ENCODE measurements at regions not wholly inside any gene's neighbourhood (a gene's known extent, or its start where the extent isn't known, plus 50 kb on each side); places are given as distances from the start of the nearest gene placed in this dataset.
A peak's percentile ranks its signal among the peaks of the same experiment; 100 is the strongest.

- no peaks in the 10 kb centered on the region for H3K9me3 ChIP-seq (ENCODE audit: control insufficient read depth in 2 of 3, low read length in 3 of 3)
- no peaks in the 10 kb centered on the region for H3K36me3 ChIP-seq (ENCODE audit: control insufficient read depth in 2 of 3, insufficient read depth in 3 of 3, low read length in 3 of 3)
- CTCF ChIA-PET, result no interaction called here
- Mint-ChIP-seq H3K4me1 (peaks cover 0 to 2% (median 0%) of the 10 kb centered on the region in 7 donors), H3K9me3 (peaks cover 0 to 9% (median 0%) of the 10 kb centered on the region in 11 donors), H3K36me3 (no peaks in the 10 kb centered on the region), H3K27me3 (peaks cover 0 to 11% (median 0%) of the 10 kb centered on the region in 5 donors), H3K4me3 (no peak overlapping the region), H3K27ac (no peak overlapping the region)
- H3K4me3 ChIP-seq (ENCODE audit: low read length), result no peak overlapping the region
- DNase-seq (no peak), ATAC-seq (no peak)
- intact Hi-C loops (cut with micrococcal nuclease), result no loop called here
- POLR2A ChIA-PET, result no interaction called here
- no peak overlapping the region for H3K27ac ChIP-seq (ENCODE audit: low read depth, low read length)
- no peaks in the 10 kb centered on the region for H3K27me3 ChIP-seq (ENCODE audit: control insufficient read depth in 2 of 2, insufficient read depth in 2 of 2, low read length in 2 of 2)
- no peaks in the 10 kb centered on the region for H3K4me1 ChIP-seq (ENCODE audit: control insufficient read depth in 2 of 2, insufficient read depth in 2 of 2, low read length in 2 of 2)
Measured at GRCh38 chr9:86766511-86766910, 180.8 kb downstream of the GAS1 start.

- H3K27ac ChIP-seq (ENCODE audit: low read depth, low read length), result no peak overlapping the region
- no peaks in the 10 kb centered on the region for H3K4me1 ChIP-seq (ENCODE audit: control insufficient read depth in 2 of 2, insufficient read depth in 2 of 2, low read length in 2 of 2)
- Mint-ChIP-seq H3K4me3 (no peak overlapping the region), H3K36me3 (no peaks in the 10 kb centered on the region), H3K9me3 (peaks cover 0 to 9% (median 0%) of the 10 kb centered on the region in 11 donors), H3K27me3 (peaks cover 0 to 11% (median 0%) of the 10 kb centered on the region in 5 donors), H3K4me1 (peaks cover 0 to 2% (median 0%) of the 10 kb centered on the region in 7 donors), H3K27ac (no peak overlapping the region)
- no peaks in the 10 kb centered on the region for H3K9me3 ChIP-seq (ENCODE audit: control insufficient read depth in 2 of 3, low read length in 3 of 3)
- no peaks in the 10 kb centered on the region for H3K27me3 ChIP-seq (ENCODE audit: control insufficient read depth in 2 of 2, insufficient read depth in 2 of 2, low read length in 2 of 2)
- no peak overlapping the region for H3K4me3 ChIP-seq (ENCODE audit: low read length)
- intact Hi-C loops (cut with micrococcal nuclease), result no loop called here
- POLR2A ChIA-PET, result no interaction called here
- CTCF ChIA-PET, result no interaction called here
- no peak for DNase-seq
- H3K36me3 ChIP-seq (ENCODE audit: control insufficient read depth in 2 of 3, insufficient read depth in 3 of 3, low read length in 3 of 3), result no peaks in the 10 kb centered on the region
- no peak for ATAC-seq
Measured at GRCh38 chr9:86765746-86766430, 181.4 kb downstream of the GAS1 start.

- Histone ChIP-seq H3K9me3 (ENCODE audit: control insufficient read depth in 2 of 3, low read length in 3 of 3) (no peaks in the 10 kb centered on the region), H3K27ac (ENCODE audit: low read depth, low read length) (no peak overlapping the region), H3K27me3 (ENCODE audit: control insufficient read depth in 2 of 2, insufficient read depth in 2 of 2, low read length in 2 of 2) (no peaks in the 10 kb centered on the region), H3K36me3 (ENCODE audit: control insufficient read depth in 2 of 3, insufficient read depth in 3 of 3, low read length in 3 of 3) (no peaks in the 10 kb centered on the region), H3K4me1 (ENCODE audit: control insufficient read depth in 2 of 2, insufficient read depth in 2 of 2, low read length in 2 of 2) (no peaks in the 10 kb centered on the region), H3K4me3 (ENCODE audit: low read length) (no peak overlapping the region)
- no peak for DNase-seq
- ATAC-seq, result no peak
- intact Hi-C loops (cut with micrococcal nuclease), result no loop called here
- ChIA-PET POLR2A (no interaction called here), CTCF (no interaction called here)
- H3K27me3 Mint-ChIP-seq, result peaks cover 0 to 11% (median 0%) of the 10 kb centered on the region in 5 donors
- H3K4me1 Mint-ChIP-seq, result peaks cover 0 to 2% (median 0%) of the 10 kb centered on the region in 7 donors
- H3K9me3 Mint-ChIP-seq, result peaks cover 0 to 9% (median 0%) of the 10 kb centered on the region in 11 donors
- H3K36me3 Mint-ChIP-seq, result no peaks in the 10 kb centered on the region
- no peak overlapping the region for H3K4me3 Mint-ChIP-seq
- no peak overlapping the region for H3K27ac Mint-ChIP-seq
Measured at GRCh38 chr9:86764671-86765343, 182.5 kb downstream of the GAS1 start.

- peaks cover 0 to 2% (median 0%) of the 10 kb centered on the region in 7 donors for H3K4me1 Mint-ChIP-seq
- ATAC-seq, result peak; percentile 41
- Histone ChIP-seq H3K4me3 (ENCODE audit: low read length) (no peak overlapping the region), H3K36me3 (ENCODE audit: control insufficient read depth in 2 of 3, insufficient read depth in 3 of 3, low read length in 3 of 3) (no peaks in the 10 kb centered on the region), H3K4me1 (ENCODE audit: control insufficient read depth in 2 of 2, insufficient read depth in 2 of 2, low read length in 2 of 2) (no peaks in the 10 kb centered on the region), H3K9me3 (ENCODE audit: control insufficient read depth in 2 of 3, low read length in 3 of 3) (no peaks in the 10 kb centered on the region), H3K27me3 (ENCODE audit: control insufficient read depth in 2 of 2, insufficient read depth in 2 of 2, low read length in 2 of 2) (no peaks in the 10 kb centered on the region), H3K27ac (ENCODE audit: low read depth, low read length) (no peak overlapping the region)
- peaks cover 0 to 9% (median 0%) of the 10 kb centered on the region in 11 donors for H3K9me3 Mint-ChIP-seq
- ChIA-PET CTCF (no interaction called here), POLR2A (no interaction called here)
- no peak for DNase-seq
- no peaks in the 10 kb centered on the region for H3K36me3 Mint-ChIP-seq
- H3K4me3 Mint-ChIP-seq, result no peak overlapping the region
- no peak overlapping the region for H3K27ac Mint-ChIP-seq
- peaks cover 0 to 10% (median under 1%) of the 10 kb centered on the region in 5 donors for H3K27me3 Mint-ChIP-seq
- intact Hi-C loops (cut with micrococcal nuclease), result no loop called here
Measured at GRCh38 chr9:86764221-86764624, 183.1 kb downstream of the GAS1 start.

GRCh38 chr9:86763791-86764190 is 183.5 kb downstream of the GAS1 start:
- Histone ChIP-seq H3K9me3 (ENCODE audit: control insufficient read depth in 2 of 3, low read length in 3 of 3) (no peaks in the 10 kb centered on the region), H3K27ac (ENCODE audit: low read depth, low read length) (no peak overlapping the region), H3K36me3 (ENCODE audit: control insufficient read depth in 2 of 3, insufficient read depth in 3 of 3, low read length in 3 of 3) (no peaks in the 10 kb centered on the region), H3K27me3 (ENCODE audit: control insufficient read depth in 2 of 2, insufficient read depth in 2 of 2, low read length in 2 of 2) (no peaks in the 10 kb centered on the region), H3K4me1 (ENCODE audit: control insufficient read depth in 2 of 2, insufficient read depth in 2 of 2, low read length in 2 of 2) (no peaks in the 10 kb centered on the region), H3K4me3 (ENCODE audit: low read length) (no peak overlapping the region)
- Mint-ChIP-seq H3K36me3 (no peaks in the 10 kb centered on the region), H3K4me3 (no peak overlapping the region), H3K4me1 (peaks cover 0 to 2% (median 0%) of the 10 kb centered on the region in 7 donors), H3K9me3 (peaks cover 0 to 9% (median 0%) of the 10 kb centered on the region in 11 donors), H3K27ac (no peak overlapping the region), H3K27me3 (peaks cover 0 to 9% (median 5%) of the 10 kb centered on the region in 5 donors)
- DNase-seq (no peak), ATAC-seq (peak; percentile 55)
- intact Hi-C loops (cut with micrococcal nuclease), result no loop called here
- CTCF ChIA-PET, result no interaction called here
- POLR2A ChIA-PET, result no interaction called here

- H3K4me1 ChIP-seq (ENCODE audit: control insufficient read depth in 2 of 2, insufficient read depth in 2 of 2, low read length in 2 of 2), result no peaks in the 10 kb centered on the region
- Mint-ChIP-seq H3K4me3 (no peak overlapping the region), H3K9me3 (peaks cover 0 to 2% (median 0%) of the 10 kb centered on the region in 11 donors), H3K4me1 (no peaks in the 10 kb centered on the region), H3K27me3 (peaks cover 0 to 18% (median 18%) of the 10 kb centered on the region in 5 donors), H3K36me3 (no peaks in the 10 kb centered on the region), H3K27ac (no peak overlapping the region)
- H3K27me3 ChIP-seq (ENCODE audit: control insufficient read depth in 2 of 2, insufficient read depth in 2 of 2, low read length in 2 of 2), result no peaks in the 10 kb centered on the region
- H3K9me3 ChIP-seq (ENCODE audit: control insufficient read depth in 2 of 3, low read length in 3 of 3), result no peaks in the 10 kb centered on the region
- H3K36me3 ChIP-seq (ENCODE audit: control insufficient read depth in 2 of 3, insufficient read depth in 3 of 3, low read length in 3 of 3), result no peaks in the 10 kb centered on the region
- no peak for ATAC-seq
- ChIA-PET POLR2A (no interaction called here), CTCF (no interaction called here)
- DNase-seq, result no peak
- intact Hi-C loops (cut with micrococcal nuclease), result no loop called here
- no peak overlapping the region for H3K27ac ChIP-seq (ENCODE audit: low read depth, low read length)
- H3K4me3 ChIP-seq (ENCODE audit: low read length), result no peak overlapping the region
Measured at GRCh38 chr9:86757382-86757720, 190.0 kb downstream of the GAS1 start.
